NCI-H2227 (cell line): ENCODE measurements at regions not wholly inside any gene's neighbourhood (a gene's known extent, or its start where the extent isn't known, plus 50 kb on each side); places are given as distances from the start of the nearest gene placed in this dataset.
A peak's percentile ranks its signal among the peaks of the same experiment; 100 is the strongest.

Experiments
- DNase-seq: peaks from one replicate; lab custom pipeline; 2025; ENCODE audit not compliant: unreplicated experiment; lab: John Stamatoyannopoulos, UW

- DNase-seq, result no peak
Measured at GRCh38 chr18:29041976-29042375, 865.0 kb upstream of the CDH2 start.

GRCh38 chr18:29034113-29034856 is 857.4 kb upstream of the CDH2 start:
- no peak for DNase-seq

GRCh38 chr18:29028560-29028959 is 851.6 kb upstream of the CDH2 start:
- DNase-seq, result no peak

GRCh38 chr18:29018976-29019375 is 842.0 kb upstream of the CDH2 start:
- DNase-seq, result no peak

GRCh38 chr18:29012883-29013465 is 836.0 kb upstream of the CDH2 start:
- DNase-seq, result no peak

- no peak for DNase-seq
Measured at GRCh38 chr18:29012364-29012763, 835.4 kb upstream of the CDH2 start.

GRCh38 chr18:29009250-29009803 is 832.4 kb upstream of the CDH2 start:
- no peak for DNase-seq

GRCh38 chr18:29008809-29009208 is 831.9 kb upstream of the CDH2 start:
- DNase-seq, result no peak

- DNase-seq, result no peak
Measured at GRCh38 chr18:29007986-29008654, 831.2 kb upstream of the CDH2 start.

- no peak for DNase-seq
Measured at GRCh38 chr18:29004921-29005320, 828.0 kb upstream of the CDH2 start.

GRCh38 chr18:29003194-29003593 is 826.3 kb upstream of the CDH2 start:
- peak; percentile 53 for DNase-seq

- peak; percentile 74 for DNase-seq
Measured at GRCh38 chr18:29002747-29003146, 825.8 kb upstream of the CDH2 start.

- no peak for DNase-seq
Measured at GRCh38 chr18:28999726-29000125, 822.8 kb upstream of the CDH2 start.

- DNase-seq, result no peak
Measured at GRCh38 chr18:28995319-28995718, 818.4 kb upstream of the CDH2 start.

- DNase-seq, result no peak
Measured at GRCh38 chr18:28984731-28985130, 807.8 kb upstream of the CDH2 start.

- no peak for DNase-seq
Measured at GRCh38 chr18:28974504-28974903, 797.6 kb upstream of the CDH2 start.

GRCh38 chr18:28973324-28973723 is 796.4 kb upstream of the CDH2 start:
- no peak for DNase-seq

GRCh38 chr18:28972333-28972907 is 795.5 kb upstream of the CDH2 start:
- DNase-seq, result no peak

- DNase-seq, result no peak
Measured at GRCh38 chr18:28963481-28963880, 786.6 kb upstream of the CDH2 start.

GRCh38 chr18:28961669-28962228 is 784.8 kb upstream of the CDH2 start:
- peak; percentile 35 for DNase-seq

- no peak for DNase-seq
Measured at GRCh38 chr18:28960146-28960545, 783.2 kb upstream of the CDH2 start.
